Astrocyte of the spinal cord (primary cell): ENCODE measurements at regions not wholly inside any gene's neighbourhood (a gene's known extent, or its start where the extent isn't known, plus 50 kb on each side); places are given as distances from the start of the nearest gene placed in this dataset.

Experiments used
- DNase-seq: peaks from one replicate; pipeline ENCODE4 v3.0.0; 2011; ENCODE audit warnings: low read depth, low spot score
- H3K4me3 ChIP-seq: 2 replicates; pipeline ENCODE4 v1.5.1; 2011; ENCODE audit warnings: low read depth, mild to moderate bottlenecking, low read length, moderate library complexity
- CTCF ChIP-seq: IDR thresholded peaks from 2 replicates; pipeline ENCODE4 v1.5.1; 2012; ENCODE audit warnings: low read depth, mild to moderate bottlenecking, low read length, inconsistent platforms
- in situ Hi-C: cut with HindIII; loops from 2 replicates; pipeline ENCODE4 v1.10.0; 2017; ENCODE audit warnings: low sequenced_read_pairs

GRCh38 chr10:120700426-120700825 is 150.7 kb upstream of the WDR11 start:
- no peak for TF ChIP-seq CTCF
- in situ Hi-C loops, result no loop called here
- no peak overlapping the region for H3K4me3 ChIP-seq
- no peak for DNase-seq

GRCh38 chr10:120701381-120701780 is 149.8 kb upstream of the WDR11 start:
- no peak for TF ChIP-seq CTCF

GRCh38 chr10:120702032-120702431 is 149.1 kb upstream of the WDR11 start:
- in situ Hi-C loops, result no loop called here
- no peak for DNase-seq
- H3K4me3 ChIP-seq, result no peak overlapping the region
- TF ChIP-seq CTCF, result no peak

More at GRCh38 chr10:120701381-120701780, 149.8 kb upstream of the WDR11 start:
- DNase-seq, result no peak
- in situ Hi-C loops, result no loop called here
- no peak overlapping the region for H3K4me3 ChIP-seq

GRCh38 chr10:120705309-120705708 is 145.9 kb upstream of the WDR11 start:
- TF ChIP-seq CTCF, result no peak
- no peak overlapping the region for H3K4me3 ChIP-seq
- no peak for DNase-seq
- in situ Hi-C loops, result no loop called here

- no peak for TF ChIP-seq CTCF
- in situ Hi-C loops, result no loop called here
- DNase-seq, result no peak
- no peak overlapping the region for H3K4me3 ChIP-seq
These were observed 141.1 kb upstream of the WDR11 start for GRCh38 chr10:120710076-120710475.

GRCh38 chr10:120711860-120712259 is 139.3 kb upstream of the WDR11 start:
- in situ Hi-C loops, result no loop called here
- no peak for DNase-seq
- no peak overlapping the region for H3K4me3 ChIP-seq
- TF ChIP-seq CTCF, result no peak
